GM19397 (cell line): ENCODE measurements at regions not wholly inside any gene's neighbourhood (a gene's known extent, or its start where the extent isn't known, plus 50 kb on each side); places are given as distances from the start of the nearest gene placed in this dataset.
A peak's percentile ranks its signal among the peaks of the same experiment; 100 is the strongest.
"Not testable (repeated sequence)": the region's sequence is repeated elsewhere in the genome, so short reads cannot be mapped to it uniquely, and the experiment has no call there.

Experiments
- ATAC-seq: cut with Tn5 transposase; IDR thresholded peaks from one replicate; pipeline ENCODE4 v1.9.1; 2021; ENCODE audit warnings: mild to moderate bottlenecking, moderate library complexity; ENCODE audit not compliant: unreplicated experiment

- peak; percentile 70 for ATAC-seq
These were observed 125.4 kb upstream of the ANKH start for GRCh38 chr5:14996997-14997396.

GRCh38 chr5:14995229-14995628, 123.7 kb upstream of the ANKH start:
- ATAC-seq: no peak

GRCh38 chr5:14993459-14994133, 122.0 kb upstream of the ANKH start:
- not testable (repeated sequence) for ATAC-seq

- ATAC-seq: peak; percentile 66
These were observed 121.3 kb upstream of the ANKH start for GRCh38 chr5:14992751-14993458.

- no peak for ATAC-seq
These were observed 116.6 kb upstream of the ANKH start for GRCh38 chr5:14988223-14988622.

- no peak for ATAC-seq
These were observed 114.8 kb upstream of the ANKH start for GRCh38 chr5:14986413-14986812.

GRCh38 chr5:14983666-14984441, 112.3 kb upstream of the ANKH start:
- no peak for ATAC-seq

GRCh38 chr5:14980698-14981097, 109.1 kb upstream of the ANKH start:
- ATAC-seq: no peak

- ATAC-seq: no peak
These were observed 105.6 kb upstream of the ANKH start for GRCh38 chr5:14977058-14977685.

- no peak for ATAC-seq
These were observed 104.9 kb upstream of the ANKH start for GRCh38 chr5:14976486-14976885.

- no peak for ATAC-seq
These were observed 100.3 kb upstream of the ANKH start for GRCh38 chr5:14971873-14972272.

GRCh38 chr5:14968796-14969195, 97.2 kb upstream of the ANKH start:
- ATAC-seq: no peak

GRCh38 chr5:14967166-14967565, 95.6 kb upstream of the ANKH start:
- ATAC-seq: no peak

- ATAC-seq: no peak
These were observed 94.2 kb upstream of the ANKH start for GRCh38 chr5:14965815-14966214.

- ATAC-seq: no peak
These were observed 91.0 kb upstream of the ANKH start for GRCh38 chr5:14962604-14963003.

GRCh38 chr5:14960120-14960462, 88.5 kb upstream of the ANKH start:
- no peak for ATAC-seq

GRCh38 chr5:14959399-14960119, 88.0 kb upstream of the ANKH start:
- no peak for ATAC-seq

- ATAC-seq: no peak
These were observed 86.6 kb upstream of the ANKH start for GRCh38 chr5:14958188-14958587.

- no peak for ATAC-seq
These were observed 85.0 kb upstream of the ANKH start for GRCh38 chr5:14956423-14957046.

- ATAC-seq: no peak
These were observed 83.2 kb upstream of the ANKH start for GRCh38 chr5:14954616-14955343.
